HCT116 (cell line): ENCODE measurements at regions not wholly inside any gene's neighbourhood (a gene's known extent, or its start where the extent isn't known, plus 50 kb on each side); places are given as distances from the start of the nearest gene placed in this dataset.

ENCODE experiments used
- ATAC-seq: fragments of 200-7000 bp; cut with Tn5 transposase; 2 replicates; pipeline ENCODE4 v1.9.1; 2020; ENCODE audit warnings: mild to moderate bottlenecking, moderate library complexity
- BruUV-seq: library from RNA; stranded (reverse); fragments of 400-500 nt; replicated peaks from 2 replicates; lab custom pipeline; 2021; lab: Mats Ljungman, UMichigan
- CTCF ChIA-PET: fragments of 300-600 bp; sonication (Branson Sonifier 250); formaldehyde crosslinking; loops from one replicate; lab custom pipeline; 2021; ENCODE audit warnings: antibody characterized with exemption; lab: Charles Lee
- POLR2A ChIA-PET: fragments of 300-600, 350-600 bp; sonication (Branson Sonifier 250); formaldehyde crosslinking; loops from one replicate; lab custom pipeline; 2021; ENCODE audit warnings: antibody characterized with exemption; lab: Charles Lee
- RAD21 ChIA-PET, 2 experiments: fragments of 300-600 bp; sonication (Branson Sonifier 250); formaldehyde crosslinking; loops; one replicate each; lab custom pipeline; 2023; ENCODE audit warnings: low total read pairs in 2 of 2; ENCODE audit not compliant: uncharacterized antibody in 2 of 2, unreplicated experiment in 2 of 2, low non-redundant PET in 1 of 2; lab: Charles Lee
- DNase-seq: peaks from one replicate; pipeline ENCODE4 v3.0.0-alpha.2; 2010; ENCODE audit warnings: low read depth, low spot score
- H2AFZ ChIP-seq: fragments of 200-600 bp; shearing (Covaris generic), sonication (generic); 2 replicates; pipeline ENCODE4 v1.6.1; 2017; ENCODE audit warnings: low read depth, mixed run types, mixed read lengths, antibody characterized with exemption, low read length; ENCODE audit not compliant: poor library complexity, severe bottlenecking
- H3K27ac ChIP-seq: 2 replicates; pipeline ENCODE4 v1.5.1; 2012; ENCODE audit warnings: low read depth, low read length
- H3K27me3 ChIP-seq: fragments of 200-600 bp; sonication (generic); 2 replicates; pipeline ENCODE4 v1.6.1; 2016; ENCODE audit warnings: mixed run types, low read length, mixed read lengths; ENCODE audit not compliant: insufficient read depth
- H3K36me3 ChIP-seq, 2 experiments: fragments of 200-500 bp in 1 of 2; fragments of 200-600 bp in 1 of 2; sonication (Bioruptor generic) in 1 of 2; sonication (generic) in 1 of 2; 2 replicates each; pipeline versions ENCODE4 v1.5.1 to v1.6.1; 2014 to 2016; ENCODE audit warnings: low read length in 2 of 2, inconsistent platforms in 1 of 2, mixed read lengths in 1 of 2, mixed run types in 1 of 2; ENCODE audit not compliant: insufficient read depth in 2 of 2, control insufficient read depth in 1 of 2
- H3K4me1 ChIP-seq, 2 experiments: fragments of 200-600 bp in 1 of 2; sonication (generic) in 1 of 2; 2 replicates each; pipeline versions ENCODE4 v1.5.1 to v1.6.1; 2012 to 2017; ENCODE audit warnings: low read length in 2 of 2, inconsistent platforms in 1 of 2, mild to moderate bottlenecking in 1 of 2, mixed read lengths in 1 of 2, mixed run types in 1 of 2, moderate library complexity in 1 of 2; ENCODE audit not compliant: insufficient read depth in 2 of 2, control insufficient read depth in 1 of 2
- H3K4me2 ChIP-seq: fragments of 200-600 bp; sonication (generic); 2 replicates; pipeline ENCODE4 v1.6.1; 2017; ENCODE audit warnings: mixed run types, low read length, mixed read lengths
- H3K4me3 ChIP-seq, 2 experiments: fragments of 200-600 bp in 1 of 2; sonication (generic) in 1 of 2; replicated peaks in 1 of 2; 2 replicates each; pipeline ENCODE4 v1.5.1; 2011 to 2016; ENCODE audit warnings: low read length in 2 of 2, control low read depth in 1 of 2, low read depth in 1 of 2, mild to moderate bottlenecking in 1 of 2, mixed read lengths in 1 of 2, mixed run types in 1 of 2
- H3K79me2 ChIP-seq: fragments of 200-600 bp; sonication (generic); 2 replicates; pipeline ENCODE4 v1.6.1; 2017; ENCODE audit warnings: mild to moderate bottlenecking, mixed run types, low read length, moderate library complexity, mixed read lengths; ENCODE audit not compliant: insufficient read depth
- H3K9ac ChIP-seq: fragments of 200-600 bp; sonication (generic); 2 replicates; pipeline ENCODE4 v1.6.1; 2016; ENCODE audit warnings: low read length, mixed read lengths
- H3K9me2 ChIP-seq: fragments of 200-600 bp; sonication (generic), shearing (Covaris generic); 2 replicates; pipeline ENCODE4 v1.6.1; 2017; ENCODE audit warnings: mixed run types, mild to moderate bottlenecking, moderate library complexity; ENCODE audit not compliant: insufficient read depth
- H3K9me3 ChIP-seq, 2 experiments: fragments of 200-500 bp in 1 of 2; fragments of 200-600 bp in 1 of 2; sonication (Bioruptor generic) in 1 of 2; sonication (generic) in 1 of 2; 2 replicates each; pipeline ENCODE4 v1.6.1; 2014 to 2017; ENCODE audit warnings: low read length in 2 of 2, mixed read lengths in 2 of 2, inconsistent platforms in 1 of 2, low read depth in 1 of 2, mild to moderate bottlenecking in 1 of 2, mixed run types in 1 of 2, moderate library complexity in 1 of 2; ENCODE audit not compliant: control insufficient read depth in 1 of 2, insufficient read depth in 1 of 2
- H4K20me1 ChIP-seq: fragments of 200-600 bp; sonication (generic), shearing (Covaris generic); 2 replicates; pipeline ENCODE4 v1.6.1; 2017; ENCODE audit warnings: mixed run types, mild to moderate bottlenecking, moderate library complexity; ENCODE audit not compliant: insufficient read depth
- CBX3 ChIP-seq: IDR thresholded peaks from 2 replicates; pipeline ENCODE4 v1.6.1; 2012; ENCODE audit warnings: low read depth
- CTCF ChIP-seq, 3 experiments: fragments of 200-600 bp in 1 of 3; sonication (generic) in 1 of 3; IDR thresholded peaks in 2 of 3; conservative IDR thresholded peaks in 1 of 3; 2 replicates each; pipeline ENCODE4 v1.5.1; 2012 to 2017; ENCODE audit warnings: low read depth in 2 of 3, low read length in 2 of 3, antibody characterized with exemption in 1 of 3, borderline replicate concordance in 1 of 3, control low read depth in 1 of 3, mild to moderate bottlenecking in 1 of 3, mixed read lengths in 1 of 3, mixed run types in 1 of 3, moderate library complexity in 1 of 3; ENCODE audit not compliant: insufficient read depth in 1 of 3
- ELF1 ChIP-seq: IDR thresholded peaks from 2 replicates; pipeline ENCODE4 v1.6.1; 2012; ENCODE audit warnings: low read depth, borderline replicate concordance
- EZH2 ChIP-seq: fragments of 200-600 bp; sonication (generic); IDR thresholded peaks from 2 replicates; pipeline ENCODE4 v1.6.1; 2017; ENCODE audit warnings: antibody characterized with exemption, mixed run types
- EZH2phosphoT487 ChIP-seq: fragments of 200-600 bp; IDR thresholded peaks from 2 replicates; pipeline ENCODE4 v1.6.1; 2018; ENCODE audit warnings: antibody characterized with exemption, borderline replicate concordance
- FOSL1 ChIP-seq: IDR thresholded peaks from 2 replicates; pipeline ENCODE4 v1.6.1; 2012; ENCODE audit warnings: low read depth
- JUND ChIP-seq: IDR thresholded peaks from 2 replicates; pipeline ENCODE4 v1.6.1; 2012
- POLR2AphosphoS5 ChIP-seq: IDR thresholded peaks from 2 replicates; pipeline ENCODE4 v1.6.1; 2011; ENCODE audit warnings: mild to moderate bottlenecking, low read depth, low read length, moderate library complexity
- RAD21 ChIP-seq: IDR thresholded peaks from 2 replicates; pipeline ENCODE4 v1.6.1; 2012; ENCODE audit warnings: low read depth, mild to moderate bottlenecking
- REST ChIP-seq: IDR thresholded peaks from 2 replicates; pipeline ENCODE4 v1.6.1; 2012; ENCODE audit warnings: low read depth
- SIN3A ChIP-seq: IDR thresholded peaks from 2 replicates; pipeline ENCODE4 v1.6.1; 2012; ENCODE audit warnings: low read depth
- SRF ChIP-seq: IDR thresholded peaks from 2 replicates; pipeline ENCODE4 v1.6.1; 2012; ENCODE audit warnings: low read depth
- ZBTB33 ChIP-seq: IDR thresholded peaks from 2 replicates; pipeline ENCODE4 v1.6.1; 2011; ENCODE audit warnings: mild to moderate bottlenecking, low read length, moderate library complexity; ENCODE audit not compliant: insufficient replicate concordance; ENCODE audit errors: extremely low read depth
- ZFX ChIP-seq: fragments of 450-650 bp; IDR thresholded peaks from 2 replicates; pipeline ENCODE4 v1.6.1; 2017
- intact Hi-C: fragments of 100-400 bp; cut with micrococcal nuclease; formaldehyde crosslinking; loops from 2 replicates; pipeline ENCODE4 v1.10.0; 2022

- no peak overlapping the region for H2AFZ ChIP-seq
- H4K20me1 ChIP-seq: no peaks in the 10 kb centered on the region
- ChIA-PET CTCF (no interaction called here), RAD21 (no interaction called here), POLR2A (interaction anchor here (0.7 kb wide), 1 partner anchor 14 kb away, joined by 3 read pairs; no protein-coding TSS in a partner anchor)
- TF ChIP-seq FOSL1 (no peak), JUND (no peak), ELF1 (no peak), ZBTB33 (no peak), SRF (no peak), EZH2phosphoT487 (no peak), POLR2AphosphoS5 (no peak), ZFX (no peak)
- BruUV-seq: no TSS peak
- peaks cover 4 to 9% of the 10 kb centered on the region in 2 experiments; a peak in 3 of 4 replicates for H3K4me1 ChIP-seq
- no peak overlapping the region for H3K4me2 ChIP-seq
- no peaks in the 10 kb centered on the region for H3K36me3 ChIP-seq
- intact Hi-C loops: no loop called here
- ATAC-seq: no peak
- H3K79me2 ChIP-seq: no peaks in the 10 kb centered on the region
- H3K9me3 ChIP-seq: no peaks in the 10 kb centered on the region
- H3K27ac ChIP-seq: no peak overlapping the region
- no peak overlapping the region for H3K4me3 ChIP-seq
- no peak overlapping the region for H3K9ac ChIP-seq
- DNase-seq: no peak
- no peaks in the 10 kb centered on the region for H3K27me3 ChIP-seq
- H3K9me2 ChIP-seq: no peaks in the 10 kb centered on the region
Measured at GRCh38 chr2:778731-779350, 101.6 kb upstream of the TMEM18 start.

GRCh38 chr2:777546-777945 lies 100.3 kb upstream of the TMEM18 start:
- ATAC-seq (no peak), DNase-seq (no peak)
- BruUV-seq: no TSS peak
- Histone ChIP-seq H3K9ac (no peak overlapping the region), H3K4me1 (peaks cover 4 to 9% of the 10 kb centered on the region in 2 experiments; a peak in 3 of 4 replicates), H3K79me2 (no peaks in the 10 kb centered on the region), H3K4me2 (no peak overlapping the region), H3K27ac (no peak overlapping the region), H3K36me3 (no peaks in the 10 kb centered on the region), H4K20me1 (no peaks in the 10 kb centered on the region), H3K9me3 (no peaks in the 10 kb centered on the region), H2AFZ (no peak overlapping the region), H3K9me2 (no peaks in the 10 kb centered on the region), H3K4me3 (no peak overlapping the region), H3K27me3 (no peaks in the 10 kb centered on the region)
- POLR2A ChIA-PET: no interaction called here
- intact Hi-C loops: no loop called here
- RAD21 ChIA-PET: no interaction called here
- CTCF ChIA-PET: no interaction called here
- TF ChIP-seq EZH2 (no peak), CTCF (IDR thresholded peaks at IDR 0.05 in 2 of 3, conservative IDR thresholded peaks at IDR 0.05 in 1 of 3; ENCODE audit: borderline replicate concordance in 1 of 3, insufficient read depth in 1 of 3, low read depth in 2 of 3, low read length in 2 of 3) (no peak), SIN3A (no peak), POLR2AphosphoS5 (no peak), SRF (no peak), RAD21 (no peak), CBX3 (no peak), REST (no peak)
